ENCODE measurements at regions not wholly inside any gene's neighbourhood (a gene's known extent, or its start where the extent isn't known, plus 50 kb on each side); places are given as distances from the start of the nearest gene placed in this dataset.

- Histone ChIP-seq H3K36me3 (ENCODE audit: control insufficient read depth in 3 of 3, insufficient read depth in 3 of 3, low read length in 3 of 3) (no peaks in the 10 kb centered on the region), H3K9ac (ENCODE audit: low read depth in 1 of 3, low read length in 3 of 3) (no peak overlapping the region), H3K27me3 (ENCODE audit: control insufficient read depth in 3 of 3, insufficient read depth in 3 of 3, low read length in 3 of 3) (peaks cover 0 to 3% (median 0%) of the 10 kb centered on the region in 3 donors), H3K4me3 (ENCODE audit: low read length in 3 of 3) (no peak overlapping the region), H3K9me3 (ENCODE audit: control insufficient read depth in 3 of 3, low read length in 3 of 3) (no peaks in the 10 kb centered on the region), H3K4me1 (ENCODE audit: control insufficient read depth in 3 of 3, insufficient read depth in 3 of 3, low read length in 3 of 3) (no peaks in the 10 kb centered on the region), H3K27ac (ENCODE audit: low read depth, low read length) (no peak overlapping the region)
These were observed 152.8 kb upstream of the NTM start for GRCh38 chr11:131217313-131218310.

GRCh38 chr11:131218542-131218941 is 151.9 kb upstream of the NTM start:
- H3K4me3 ChIP-seq (ENCODE audit: low read length in 3 of 3): no peak overlapping the region
- no peaks in the 10 kb centered on the region for H3K36me3 ChIP-seq (ENCODE audit: control insufficient read depth in 3 of 3, insufficient read depth in 3 of 3, low read length in 3 of 3)
- H3K27ac ChIP-seq (ENCODE audit: low read depth, low read length): no peak overlapping the region
- no peaks in the 10 kb centered on the region for H3K9me3 ChIP-seq (ENCODE audit: control insufficient read depth in 3 of 3, low read length in 3 of 3)
- peaks cover 0 to 3% (median 0%) of the 10 kb centered on the region in 3 donors for H3K27me3 ChIP-seq (ENCODE audit: control insufficient read depth in 3 of 3, insufficient read depth in 3 of 3, low read length in 3 of 3)
- no peaks in the 10 kb centered on the region for H3K4me1 ChIP-seq (ENCODE audit: control insufficient read depth in 3 of 3, insufficient read depth in 3 of 3, low read length in 3 of 3)
- H3K9ac ChIP-seq (ENCODE audit: low read depth in 1 of 3, low read length in 3 of 3): no peak overlapping the region

- H3K27me3 ChIP-seq (ENCODE audit: control insufficient read depth in 3 of 3, insufficient read depth in 3 of 3, low read length in 3 of 3): peaks cover 0 to 3% (median 0%) of the 10 kb centered on the region in 3 donors
- no peak overlapping the region for H3K9ac ChIP-seq (ENCODE audit: low read depth in 1 of 3, low read length in 3 of 3)
- no peaks in the 10 kb centered on the region for H3K4me1 ChIP-seq (ENCODE audit: control insufficient read depth in 3 of 3, insufficient read depth in 3 of 3, low read length in 3 of 3)
- no peak overlapping the region for H3K27ac ChIP-seq (ENCODE audit: low read depth, low read length)
- H3K9me3 ChIP-seq (ENCODE audit: control insufficient read depth in 3 of 3, low read length in 3 of 3): peaks cover 0 to 2% (median 0%) of the 10 kb centered on the region in 3 donors
- no peak overlapping the region for H3K4me3 ChIP-seq (ENCODE audit: low read length in 3 of 3)
- H3K36me3 ChIP-seq (ENCODE audit: control insufficient read depth in 3 of 3, insufficient read depth in 3 of 3, low read length in 3 of 3): no peaks in the 10 kb centered on the region
These were observed 150.8 kb upstream of the NTM start for GRCh38 chr11:131219646-131220045.

- no peak overlapping the region for H3K27ac ChIP-seq (ENCODE audit: low read depth, low read length)
- no peaks in the 10 kb centered on the region for H3K36me3 ChIP-seq (ENCODE audit: control insufficient read depth in 3 of 3, insufficient read depth in 3 of 3, low read length in 3 of 3)
- peaks cover 0 to 3% (median 0%) of the 10 kb centered on the region in 3 donors for H3K27me3 ChIP-seq (ENCODE audit: control insufficient read depth in 3 of 3, insufficient read depth in 3 of 3, low read length in 3 of 3)
- H3K4me1 ChIP-seq (ENCODE audit: control insufficient read depth in 3 of 3, insufficient read depth in 3 of 3, low read length in 3 of 3): no peaks in the 10 kb centered on the region
- no peak overlapping the region for H3K9ac ChIP-seq (ENCODE audit: low read depth in 1 of 3, low read length in 3 of 3)
- H3K9me3 ChIP-seq (ENCODE audit: control insufficient read depth in 3 of 3, low read length in 3 of 3): peaks cover 0 to 2% (median 0%) of the 10 kb centered on the region in 3 donors
- no peak overlapping the region for H3K4me3 ChIP-seq (ENCODE audit: low read length in 3 of 3)
These were observed 147.0 kb upstream of the NTM start for GRCh38 chr11:131223198-131223991.

- H3K27ac ChIP-seq (ENCODE audit: low read depth, low read length): no peak overlapping the region
- no peaks in the 10 kb centered on the region for H3K27me3 ChIP-seq (ENCODE audit: control insufficient read depth in 3 of 3, insufficient read depth in 3 of 3, low read length in 3 of 3)
- H3K4me3 ChIP-seq (ENCODE audit: low read length in 3 of 3): no peak overlapping the region
These were observed 142.0 kb upstream of the NTM start for GRCh38 chr11:131228378-131228777.

GRCh38 chr11:131229221-131229620 is 141.2 kb upstream of the NTM start:
- H3K36me3 ChIP-seq (ENCODE audit: control insufficient read depth in 3 of 3, insufficient read depth in 3 of 3, low read length in 3 of 3): no peaks in the 10 kb centered on the region
- no peak overlapping the region for H3K9ac ChIP-seq (ENCODE audit: low read depth in 1 of 3, low read length in 3 of 3)
- H3K27ac ChIP-seq (ENCODE audit: low read depth, low read length): no peak overlapping the region

More at GRCh38 chr11:131228378-131228777, 142.0 kb upstream of the NTM start:
- Histone ChIP-seq H3K9ac (ENCODE audit: low read depth in 1 of 3, low read length in 3 of 3) (no peak overlapping the region), H3K36me3 (ENCODE audit: control insufficient read depth in 3 of 3, insufficient read depth in 3 of 3, low read length in 3 of 3) (no peaks in the 10 kb centered on the region), H3K4me1 (ENCODE audit: control insufficient read depth in 3 of 3, insufficient read depth in 3 of 3, low read length in 3 of 3) (no peaks in the 10 kb centered on the region), H3K9me3 (ENCODE audit: control insufficient read depth in 3 of 3, low read length in 3 of 3) (peaks cover 0 to 2% (median 0%) of the 10 kb centered on the region in 3 donors)

GRCh38 chr11:131231317-131231940 is 139.0 kb upstream of the NTM start:
- Histone ChIP-seq H3K4me3 (ENCODE audit: low read length in 3 of 3) (no peak overlapping the region), H3K9ac (ENCODE audit: low read depth in 1 of 3, low read length in 3 of 3) (no peak overlapping the region), H3K27ac (ENCODE audit: low read depth, low read length) (no peak overlapping the region), H3K9me3 (ENCODE audit: control insufficient read depth in 3 of 3, low read length in 3 of 3) (no peaks in the 10 kb centered on the region), H3K36me3 (ENCODE audit: control insufficient read depth in 3 of 3, insufficient read depth in 3 of 3, low read length in 3 of 3) (no peaks in the 10 kb centered on the region), H3K27me3 (ENCODE audit: control insufficient read depth in 3 of 3, insufficient read depth in 3 of 3, low read length in 3 of 3) (peaks cover 0 to 10% (median 0%) of the 10 kb centered on the region in 3 donors), H3K4me1 (ENCODE audit: control insufficient read depth in 3 of 3, insufficient read depth in 3 of 3, low read length in 3 of 3) (no peaks in the 10 kb centered on the region)

More at GRCh38 chr11:131229221-131229620, 141.2 kb upstream of the NTM start:
- peaks cover 0 to 2% (median 0%) of the 10 kb centered on the region in 3 donors for H3K9me3 ChIP-seq (ENCODE audit: control insufficient read depth in 3 of 3, low read length in 3 of 3)
- H3K27me3 ChIP-seq (ENCODE audit: control insufficient read depth in 3 of 3, insufficient read depth in 3 of 3, low read length in 3 of 3): no peaks in the 10 kb centered on the region
- H3K4me1 ChIP-seq (ENCODE audit: control insufficient read depth in 3 of 3, insufficient read depth in 3 of 3, low read length in 3 of 3): no peaks in the 10 kb centered on the region
- H3K4me3 ChIP-seq (ENCODE audit: low read length in 3 of 3): no peak overlapping the region

- Histone ChIP-seq H3K9me3 (ENCODE audit: control insufficient read depth in 3 of 3, low read length in 3 of 3) (no peaks in the 10 kb centered on the region), H3K36me3 (ENCODE audit: control insufficient read depth in 3 of 3, insufficient read depth in 3 of 3, low read length in 3 of 3) (no peaks in the 10 kb centered on the region), H3K27me3 (ENCODE audit: control insufficient read depth in 3 of 3, insufficient read depth in 3 of 3, low read length in 3 of 3) (peaks cover 0 to 10% (median 0%) of the 10 kb centered on the region in 3 donors), H3K27ac (ENCODE audit: low read depth, low read length) (no peak overlapping the region), H3K4me1 (ENCODE audit: control insufficient read depth in 3 of 3, insufficient read depth in 3 of 3, low read length in 3 of 3) (no peaks in the 10 kb centered on the region), H3K9ac (ENCODE audit: low read depth in 1 of 3, low read length in 3 of 3) (no peak overlapping the region), H3K4me3 (ENCODE audit: low read length in 3 of 3) (no peak overlapping the region)
These were observed 138.2 kb upstream of the NTM start for GRCh38 chr11:131232261-131232660.

- Histone ChIP-seq H3K4me1 (ENCODE audit: control insufficient read depth in 3 of 3, insufficient read depth in 3 of 3, low read length in 3 of 3) (no peaks in the 10 kb centered on the region), H3K9ac (ENCODE audit: low read depth in 1 of 3, low read length in 3 of 3) (no peak overlapping the region), H3K4me3 (ENCODE audit: low read length in 3 of 3) (no peak overlapping the region), H3K27ac (ENCODE audit: low read depth, low read length) (no peak overlapping the region), H3K36me3 (ENCODE audit: control insufficient read depth in 3 of 3, insufficient read depth in 3 of 3, low read length in 3 of 3) (no peaks in the 10 kb centered on the region), H3K27me3 (ENCODE audit: control insufficient read depth in 3 of 3, insufficient read depth in 3 of 3, low read length in 3 of 3) (peaks cover 0 to 10% (median 0%) of the 10 kb centered on the region in 3 donors), H3K9me3 (ENCODE audit: control insufficient read depth in 3 of 3, low read length in 3 of 3) (no peaks in the 10 kb centered on the region)
These were observed 136.2 kb upstream of the NTM start for GRCh38 chr11:131234221-131234620.

Measured in skeletal muscle tissue (tissue), 3 donors.